Stimulated activated CD8-positive, alpha-beta memory T cell treated with anti-CD3 and anti-CD28 coated beads, Interleukin-4, amount 100 ng/mL, for 4 hours (primary cell): ENCODE measurements at regions not wholly inside any gene's neighbourhood (a gene's known extent, or its start where the extent isn't known, plus 50 kb on each side); places are given as distances from the start of the nearest gene placed in this dataset.
"Not testable (repeated sequence)": the region's sequence is repeated elsewhere in the genome, so short reads cannot be mapped to it uniquely, and the experiment has no call there.

Experiments used
- DNase-seq, 2 donors: peaks; one replicate each; pipeline ENCODE4 v3.0.0-alpha.2; 2020; ENCODE audit warnings: low read depth in 2 of 2, low spot score in 1 of 2

DNA sequence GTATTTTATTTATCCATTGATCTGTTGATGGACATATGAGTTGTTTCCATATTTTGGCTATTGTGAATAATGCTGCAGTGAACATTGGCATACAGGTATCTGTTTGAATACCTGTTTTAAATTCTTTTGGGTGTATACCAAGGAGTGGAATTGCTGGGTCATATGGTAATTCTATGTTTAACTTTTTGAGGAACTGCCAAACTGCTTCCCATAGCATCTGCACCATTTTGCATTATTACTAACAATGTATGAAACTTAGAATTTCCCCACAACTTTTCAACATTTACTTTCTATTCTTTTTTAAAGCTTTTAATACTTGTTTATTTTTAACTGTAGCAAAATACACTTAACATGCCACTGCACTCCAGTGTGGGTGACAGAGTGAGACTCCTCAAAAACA, 57.0 kb upstream of the MSN start:
- DNase-seq = no peak

DNA sequence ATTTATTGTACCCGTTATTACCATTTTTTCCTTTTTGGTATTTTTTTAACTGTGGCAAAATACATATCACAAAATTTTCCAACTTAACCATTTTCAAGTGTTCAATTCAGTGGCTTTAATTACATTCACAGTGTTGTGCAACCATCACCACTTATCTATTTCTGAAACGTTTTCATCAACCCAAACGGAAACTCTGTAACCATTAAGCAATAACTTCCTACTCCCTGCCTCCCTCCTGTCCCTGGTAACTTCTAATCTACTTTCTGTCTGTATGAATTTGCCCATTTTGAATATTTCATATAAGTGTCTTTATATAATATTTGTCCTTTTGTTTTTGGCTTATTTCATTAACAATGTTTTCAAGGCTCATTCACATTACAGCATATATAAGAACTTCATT, 57.4 kb upstream of the MSN start:
- no peak for DNase-seq

DNA sequence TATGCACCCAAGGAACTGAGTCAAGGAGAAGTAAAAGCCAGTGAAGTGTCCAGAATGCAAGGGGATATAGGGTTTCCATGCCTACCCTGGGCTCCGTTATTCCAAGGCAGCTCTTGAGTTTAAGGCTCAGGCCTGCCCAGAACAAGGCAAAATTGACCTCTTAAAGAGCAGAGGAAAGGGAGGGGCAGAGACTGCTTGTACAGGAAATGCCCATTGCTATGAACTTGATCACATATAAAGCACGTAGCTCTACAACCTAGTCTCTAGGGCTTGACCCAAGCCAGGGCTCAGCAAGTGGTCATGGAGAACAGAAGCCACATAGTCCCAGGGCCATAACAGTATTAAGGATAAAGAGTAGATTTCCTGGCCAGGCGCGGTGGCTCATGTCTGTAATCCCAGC, 58.2 kb upstream of the MSN start:
- no peak for DNase-seq

DNA sequence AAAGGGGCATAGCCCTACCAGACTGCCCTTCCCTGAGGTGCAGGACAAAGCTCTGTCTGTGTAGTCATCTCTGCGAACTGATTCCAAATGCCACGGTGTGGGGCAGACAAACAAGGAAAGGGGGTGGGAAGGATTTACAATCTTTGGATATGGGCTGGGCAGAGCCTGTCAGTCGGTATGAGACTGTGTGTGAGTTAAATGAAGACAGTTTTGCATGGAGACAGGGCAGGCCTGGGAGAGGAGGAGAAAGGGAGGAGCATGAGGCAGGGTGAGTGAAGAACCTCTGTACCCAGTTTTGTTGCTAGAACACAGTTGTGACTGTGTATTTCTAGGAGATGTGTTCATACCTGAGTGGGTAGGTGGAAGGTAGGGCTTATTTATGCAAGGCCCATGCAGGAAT, 59.4 kb upstream of the MSN start:
- DNase-seq = no peak

DNA sequence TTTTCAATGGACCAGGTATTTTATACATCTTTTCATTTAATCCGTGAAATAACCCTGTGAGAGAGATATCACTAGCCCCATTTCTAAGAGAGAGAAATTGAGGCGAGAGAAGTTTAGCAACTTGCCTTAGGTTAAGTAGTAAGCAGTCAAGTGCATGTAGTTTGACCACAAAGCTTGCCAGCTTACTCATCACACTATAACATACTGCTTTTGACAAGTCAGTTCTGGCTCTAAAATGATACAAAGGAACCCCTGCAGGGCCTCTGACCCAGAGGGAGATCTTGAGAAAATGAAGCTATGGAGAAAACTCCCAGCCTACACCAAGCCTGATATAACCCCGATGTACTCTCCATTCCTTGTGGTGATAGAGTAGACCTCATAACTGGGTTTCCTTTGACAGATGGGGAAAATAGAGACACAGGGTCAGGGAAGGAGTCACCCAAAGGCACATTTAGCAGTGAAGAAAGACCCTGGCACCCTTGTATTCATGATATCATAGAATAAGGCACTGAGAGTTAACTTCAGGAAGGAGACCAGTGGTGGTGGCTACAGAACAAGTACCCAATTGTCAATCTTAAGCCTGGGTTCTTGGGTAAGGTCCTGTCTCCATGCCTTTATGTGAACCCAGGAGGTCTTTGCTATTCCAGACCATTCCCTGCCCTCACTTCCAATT, 60.2 kb upstream of the MSN start:
- no peak for DNase-seq

DNA sequence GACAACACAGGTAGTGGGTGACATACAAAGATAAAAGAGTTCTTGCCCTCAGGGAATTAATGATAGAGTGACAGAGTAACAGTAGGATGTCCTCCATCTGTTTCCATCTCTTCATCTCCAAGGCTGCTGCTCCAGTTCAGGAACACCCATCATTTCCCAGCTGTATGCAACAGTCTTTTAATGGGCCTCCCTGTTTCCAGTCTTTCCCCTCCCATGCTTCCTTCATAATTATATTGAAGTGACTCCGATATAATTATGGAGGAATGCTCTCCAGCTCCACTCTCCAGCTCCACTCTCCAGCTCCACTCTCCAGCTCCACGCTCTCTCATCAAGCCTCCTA, 65.3 kb upstream of the MSN start:
- no peak for DNase-seq

DNA sequence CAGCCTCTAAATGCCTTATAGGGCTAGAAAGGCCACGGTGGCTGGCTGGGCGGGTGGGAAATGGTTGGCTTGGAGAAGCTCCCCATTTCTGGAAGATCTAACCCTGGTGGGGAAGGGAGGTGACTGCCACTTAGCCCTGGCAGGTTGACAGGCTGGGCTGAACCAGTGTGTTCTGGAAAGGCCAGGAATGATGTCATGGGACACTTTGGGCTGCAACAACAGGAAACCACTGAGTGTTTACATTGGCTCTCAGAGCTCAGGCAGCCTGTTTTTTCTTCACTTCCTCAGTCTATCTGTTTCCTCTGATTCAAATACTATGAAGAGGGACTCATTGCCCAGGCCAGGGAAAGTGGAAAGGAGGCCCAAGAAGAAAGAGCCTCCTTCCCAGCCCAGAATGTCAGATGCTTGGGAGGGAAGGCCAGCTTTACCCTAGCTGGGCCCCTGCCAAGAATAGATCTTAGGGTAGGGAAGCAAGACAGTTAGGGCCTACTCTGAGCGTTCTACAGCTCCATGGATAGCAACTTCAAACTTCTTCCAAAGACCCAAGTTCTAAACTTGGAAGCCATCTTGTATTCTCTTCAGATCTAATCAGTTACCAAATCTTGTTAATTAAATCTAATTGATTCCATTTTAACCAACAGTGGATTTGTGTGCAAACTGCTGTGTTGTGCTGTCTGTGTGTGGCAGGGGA, 65.8 kb upstream of the MSN start:
- DNase-seq = peak in 1 of 2 donors; percentile 24

DNA sequence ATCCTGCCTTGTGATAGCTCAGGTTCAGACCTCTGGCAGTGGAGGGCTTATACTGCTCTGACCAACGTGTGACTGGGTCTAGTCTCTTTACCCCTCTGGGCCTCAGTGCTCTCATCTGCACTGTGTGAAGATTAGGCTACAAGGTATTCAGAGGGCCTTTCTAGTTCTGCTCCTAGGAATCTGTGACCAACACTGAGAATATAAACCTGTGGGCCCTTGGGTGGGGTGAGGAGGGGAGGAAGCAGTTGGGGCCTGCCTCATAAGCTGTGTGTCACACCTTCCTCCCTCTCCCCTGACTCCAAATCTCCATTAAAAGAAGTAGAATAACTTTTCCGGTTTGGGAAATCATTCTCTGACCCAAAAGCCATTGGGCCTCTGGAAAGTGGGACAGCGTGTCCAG, 66.3 kb upstream of the MSN start:
- DNase-seq = no peak

DNA sequence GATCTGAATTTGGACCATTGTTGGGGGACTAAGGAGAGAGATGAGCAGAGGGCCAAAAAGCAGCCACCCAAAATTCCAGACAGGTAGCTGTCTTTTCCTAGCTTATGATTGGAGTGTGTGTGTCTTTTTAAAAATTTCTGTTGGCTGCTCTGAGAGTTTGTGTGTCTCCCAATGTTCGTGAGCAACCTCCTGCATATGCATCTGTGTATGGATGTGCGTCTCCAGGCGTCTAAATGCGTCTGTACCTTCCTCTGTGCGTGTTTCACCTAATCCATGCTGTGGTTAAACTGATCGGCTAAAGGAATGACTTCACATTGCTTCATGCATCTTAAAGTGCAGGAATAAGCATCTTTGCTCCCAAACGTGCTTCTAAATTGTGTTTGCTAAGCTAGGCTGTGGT, 65.5 kb upstream of the LAS1L start:
- DNase-seq = no peak

DNA sequence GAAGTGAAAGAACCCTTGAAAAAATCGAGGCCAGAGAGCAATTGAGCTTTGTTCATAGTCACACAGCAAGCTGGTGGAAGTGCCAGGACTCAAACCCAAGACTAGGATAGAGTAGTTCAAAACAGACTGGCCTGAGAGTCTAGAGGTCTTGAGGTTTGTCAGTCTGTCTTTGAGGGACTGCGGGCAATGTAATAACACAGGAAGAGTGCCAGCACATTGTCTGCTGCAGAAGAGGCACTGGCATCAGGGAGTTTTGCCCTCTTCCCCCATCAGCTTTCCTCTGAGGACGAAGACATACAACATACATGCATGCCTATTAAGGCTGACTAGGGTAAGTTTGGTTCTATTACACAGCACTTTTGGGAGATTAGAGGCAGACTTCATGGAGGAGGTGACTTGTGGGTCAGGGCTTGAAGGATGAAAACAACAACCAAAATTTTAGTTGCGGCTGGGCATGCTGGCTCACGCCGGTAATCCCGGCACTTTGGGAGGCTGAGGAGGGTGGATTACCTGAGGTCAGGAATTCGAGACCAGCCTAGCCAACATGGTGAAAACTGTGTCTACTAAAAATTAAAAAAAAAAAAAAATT, 64.1 kb upstream of the LAS1L start:
- no peak for DNase-seq

DNA sequence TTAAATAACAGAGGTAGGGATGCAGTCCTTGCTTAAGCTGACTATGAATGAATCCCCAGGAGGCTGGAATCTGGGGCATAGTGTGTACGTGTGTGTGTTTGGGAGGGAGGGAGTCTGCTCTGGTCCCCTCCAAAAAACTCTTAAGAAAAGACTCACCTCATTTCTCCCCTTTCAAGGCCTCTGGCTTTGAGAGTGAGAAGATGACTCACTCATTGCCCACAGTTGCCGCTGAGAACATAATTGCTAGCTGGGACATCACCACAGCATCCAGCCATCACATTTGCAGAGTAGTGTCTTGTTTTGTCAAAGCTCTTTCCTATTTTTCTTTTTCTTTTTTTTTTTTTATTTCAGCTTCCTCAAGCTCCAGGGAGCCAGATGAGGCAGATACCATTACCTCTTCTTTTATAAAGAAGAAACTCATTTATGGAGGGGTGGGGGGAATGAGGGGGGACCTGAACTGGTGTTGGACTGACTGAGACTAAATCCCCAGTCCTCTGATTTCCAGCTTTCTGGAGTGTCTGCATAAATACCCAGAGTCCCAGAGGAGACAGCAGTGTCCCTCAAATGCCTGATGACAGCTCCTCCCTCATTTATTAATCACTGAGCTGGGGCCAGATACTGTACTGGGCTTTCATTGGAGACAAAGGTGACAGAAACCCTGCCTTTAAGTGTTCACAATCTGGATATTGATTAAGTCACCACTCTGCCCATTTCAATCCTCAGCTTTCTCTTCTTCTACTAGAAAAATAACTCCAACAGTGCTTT, 61.9 kb upstream of the LAS1L start:
- DNase-seq = peak in 1 of 2 donors; percentile 35

DNA sequence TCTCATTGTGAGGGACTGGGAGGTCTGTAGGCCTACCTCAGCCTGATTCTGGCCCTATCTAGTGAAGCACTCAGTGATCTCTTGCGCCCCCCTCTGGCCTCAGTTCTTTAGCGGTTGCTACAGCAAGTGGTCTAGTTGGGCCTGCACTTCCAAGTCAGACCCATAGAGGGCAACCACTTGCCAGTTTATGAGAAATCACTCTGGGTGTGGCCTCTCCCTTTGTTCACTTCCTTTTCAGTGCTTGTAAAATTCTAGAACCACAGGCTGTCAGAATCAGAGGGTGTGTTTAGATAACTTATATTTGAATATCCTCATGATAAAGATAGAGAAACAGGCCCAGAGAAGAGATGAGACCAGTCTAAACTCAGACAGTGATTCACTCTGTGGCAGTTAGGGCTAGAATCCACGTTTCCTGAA, 60.9 kb upstream of the LAS1L start:
- DNase-seq = peak; percentile 81 to 85

DNA sequence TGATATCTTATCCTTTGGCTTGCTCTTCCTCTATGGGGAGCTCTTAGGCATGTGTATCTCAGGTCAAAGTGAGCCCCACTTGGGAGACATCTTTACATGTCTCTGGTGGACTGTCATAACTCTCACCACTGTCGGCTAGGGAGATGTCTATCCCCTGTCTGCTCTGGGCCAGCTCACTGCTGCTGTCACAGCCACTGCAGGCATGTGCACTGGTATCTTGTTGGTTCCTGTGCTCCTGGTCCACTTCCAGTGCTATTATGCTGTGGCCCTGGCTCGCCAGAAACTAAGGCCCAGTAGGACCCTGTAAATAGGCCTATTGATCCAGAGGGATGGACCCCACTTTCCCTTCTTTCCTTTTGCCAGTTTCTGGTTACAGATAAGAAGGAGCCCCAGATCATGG, 56.6 kb upstream of the LAS1L start:
- DNase-seq = no peak

DNA sequence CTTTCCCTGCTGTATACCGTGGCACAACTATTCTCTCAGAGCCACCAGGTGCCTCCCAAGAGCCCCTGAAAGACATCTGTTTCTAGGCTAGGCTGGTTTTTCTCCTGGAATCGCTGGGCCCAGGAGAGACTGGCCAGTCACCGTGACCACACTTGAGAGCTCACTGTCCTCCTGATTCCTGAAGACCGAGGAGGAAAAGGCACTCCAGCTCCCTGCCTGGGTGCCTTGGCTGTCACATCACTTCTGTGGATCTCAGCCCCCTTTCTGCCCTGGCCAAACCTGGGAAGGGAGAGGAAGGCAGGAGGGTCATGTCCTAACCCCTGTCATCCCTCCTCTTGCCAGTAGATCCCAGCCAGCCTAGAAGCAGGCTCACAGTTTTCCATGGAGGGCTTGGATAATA, 54.7 kb upstream of the LAS1L start:
- no peak for DNase-seq

DNA sequence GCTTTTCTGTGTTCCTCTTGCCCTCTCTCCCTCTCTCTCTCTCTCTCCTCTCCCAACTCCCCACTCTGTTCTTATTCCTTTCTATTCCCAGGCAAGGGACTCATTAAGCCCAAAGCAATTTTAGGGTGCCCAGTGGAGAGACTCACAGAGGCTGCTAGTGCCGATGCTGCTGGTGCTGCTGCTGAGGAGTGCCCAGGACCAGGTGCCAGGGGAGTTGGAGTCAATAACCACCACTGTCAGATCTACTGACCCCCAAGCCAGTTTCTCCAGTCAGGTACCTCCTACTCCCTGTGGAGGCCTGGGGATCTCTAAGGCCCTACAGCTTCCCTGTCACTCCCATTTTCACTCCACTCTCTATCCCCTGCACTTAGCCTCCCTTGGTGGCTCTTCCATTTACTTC, 54.2 kb upstream of the LAS1L start:
- DNase-seq = no peak

DNA sequence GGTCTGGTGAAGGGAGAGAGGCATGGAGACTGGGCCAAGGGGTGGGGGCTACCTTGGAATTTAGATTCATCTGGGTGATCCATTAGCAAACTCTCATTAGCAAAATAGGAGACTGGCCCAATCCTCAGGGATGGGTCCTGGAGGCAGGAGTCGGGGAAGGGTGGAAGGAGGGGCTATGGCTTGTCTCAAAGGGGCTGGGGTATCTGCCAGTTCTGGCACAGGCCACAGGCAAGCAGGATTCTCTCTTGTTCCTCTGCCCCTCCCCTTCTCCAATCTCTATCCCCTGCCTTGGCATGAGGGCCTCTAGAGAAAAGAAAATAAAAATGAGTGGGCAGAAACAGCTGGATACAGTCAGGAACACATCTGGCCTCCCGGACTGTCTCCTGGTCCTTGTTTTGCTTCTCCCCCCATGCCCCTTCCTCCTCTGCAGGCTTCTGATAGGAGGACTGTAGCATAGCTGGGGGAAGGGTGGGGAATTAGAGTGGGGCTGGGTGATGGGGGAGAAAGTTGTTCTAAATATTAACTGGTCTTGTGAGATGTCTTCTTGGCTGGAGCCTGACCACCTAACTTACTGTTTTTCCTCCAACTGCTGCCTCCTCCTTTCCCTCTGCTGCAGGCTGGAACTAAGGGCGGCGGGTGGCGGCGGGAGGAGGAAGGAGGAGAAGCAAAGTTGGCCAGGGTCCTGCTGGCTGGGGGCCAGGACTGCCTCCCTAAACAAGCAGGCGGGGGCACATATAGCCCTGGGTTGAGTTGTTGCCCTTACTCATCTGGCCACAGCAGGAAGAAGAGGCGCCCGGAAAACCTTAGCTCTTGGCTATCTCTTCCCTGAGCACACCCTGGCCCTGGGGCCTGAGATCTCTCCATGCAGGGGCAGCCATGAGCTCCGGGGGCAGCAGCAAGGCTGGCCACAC, 53.3 kb upstream of the LAS1L start:
- DNase-seq = no peak

DNA sequence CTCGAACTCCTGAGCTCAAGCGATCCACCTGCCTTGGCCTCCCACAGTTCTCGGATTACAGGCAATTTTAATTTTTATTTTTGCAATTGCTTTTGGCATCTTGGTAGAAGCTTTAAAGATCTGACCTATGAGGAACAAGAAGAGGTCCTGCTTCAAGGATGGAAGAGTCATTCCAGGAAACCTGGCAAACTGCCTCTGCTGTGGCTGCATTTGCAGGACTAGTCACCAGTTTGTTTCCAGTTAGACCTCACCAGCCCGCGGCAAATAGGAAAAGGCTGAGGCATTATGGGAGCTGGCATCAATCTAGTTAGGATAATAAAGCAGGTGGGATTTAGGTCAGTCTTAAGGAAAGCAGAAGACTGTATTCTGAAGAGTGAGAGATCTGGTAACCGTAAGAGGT, 51.9 kb upstream of the LAS1L start:
- DNase-seq = no peak

DNA sequence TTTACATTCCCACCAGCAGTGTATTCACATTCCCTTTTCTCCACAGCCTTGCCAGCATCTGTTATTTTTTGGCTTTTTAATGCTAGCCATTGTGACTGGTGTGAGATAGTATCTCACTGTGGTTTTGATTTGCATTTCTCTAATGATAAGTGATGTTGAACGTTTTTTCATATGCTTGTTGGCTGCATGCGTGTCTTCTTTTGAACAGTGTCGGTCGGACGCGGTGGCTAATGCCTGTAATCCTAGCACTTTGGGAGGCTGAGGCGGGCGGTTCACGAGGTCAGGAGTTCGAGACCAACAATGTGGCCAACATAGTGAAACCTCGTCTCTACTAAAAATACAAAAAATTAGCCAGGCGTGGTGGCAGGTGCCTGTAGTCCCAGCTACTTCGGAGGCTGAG, 50.6 kb upstream of the LAS1L start:
- not testable (repeated sequence) for DNase-seq
